HK-2 (cell line): ENCODE measurements at regions not wholly inside any gene's neighbourhood (a gene's known extent, or its start where the extent isn't known, plus 50 kb on each side); places are given as distances from the start of the nearest gene placed in this dataset.

Source experiments
- DNase-seq: peaks from one replicate; pipeline ENCODE4 v3.0.0-alpha.2; 2018; ENCODE audit not compliant: unreplicated experiment

DNA sequence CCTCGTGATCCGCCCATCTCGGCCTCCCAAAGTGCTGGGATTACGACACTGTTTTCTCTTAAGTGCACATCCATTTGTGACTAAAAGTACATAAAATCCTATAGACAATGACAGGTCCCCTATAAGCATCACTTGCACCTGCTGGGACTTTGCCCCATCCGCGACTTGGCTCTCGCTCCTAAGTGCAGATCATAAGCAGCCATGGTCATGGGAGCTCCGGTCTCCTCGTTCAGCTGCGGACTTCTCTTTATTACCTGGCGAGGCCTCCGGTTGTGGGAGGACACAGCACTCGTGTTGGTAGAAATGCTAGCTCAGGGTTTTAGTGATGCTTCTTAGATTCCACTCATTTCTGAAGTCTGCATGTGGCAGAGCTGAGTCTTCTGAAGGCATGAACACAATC lies 92.7 kb upstream of the ST6GAL2 start:
- DNase-seq, result no peak

DNA sequence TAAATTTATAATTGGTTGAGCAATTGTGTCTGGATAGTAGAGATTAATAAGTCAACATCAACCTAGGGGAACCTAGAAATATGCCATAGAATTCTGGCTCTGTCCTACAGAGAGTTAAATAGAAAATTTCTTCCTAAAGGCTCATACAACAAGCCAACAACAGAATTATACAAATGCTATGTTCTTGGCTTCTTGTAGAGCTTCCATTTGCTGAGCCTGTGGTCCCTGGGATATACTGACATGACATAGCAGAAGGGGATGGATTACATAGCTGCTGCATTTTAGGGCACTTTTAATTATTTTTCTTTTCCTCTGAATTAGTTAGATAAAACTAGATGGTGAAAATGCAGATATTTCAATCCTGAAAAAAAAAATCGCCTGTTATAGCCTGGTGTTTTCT lies 95.5 kb upstream of the ST6GAL2 start:
- no peak for DNase-seq

GRCh38 chr2:106982350-106982749 lies 96.4 kb upstream of the ST6GAL2 start:
- DNase-seq, result no peak

DNA sequence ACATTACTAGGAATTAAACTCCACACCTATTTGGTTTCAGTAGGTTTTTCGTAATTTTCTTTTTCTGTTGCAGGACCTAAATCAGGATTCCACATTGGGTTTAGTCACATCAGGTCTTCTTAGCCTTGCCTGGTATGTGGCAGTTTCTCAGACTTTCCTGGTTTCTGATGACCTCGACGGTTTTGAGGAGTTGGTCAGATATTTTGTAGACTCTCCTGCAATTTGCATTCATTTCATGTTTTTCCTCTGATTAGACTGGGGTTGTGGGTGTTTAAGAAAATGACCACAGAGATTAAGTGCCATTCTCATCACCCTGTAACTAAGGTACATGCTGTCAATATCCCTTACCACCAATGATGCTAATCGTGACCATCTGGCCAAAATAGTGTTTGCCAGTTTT lies 97.3 kb upstream of the ST6GAL2 start:
- no peak for DNase-seq

GRCh38 chr2:106988361-106988760 lies 102.4 kb upstream of the ST6GAL2 start:
- DNase-seq, result no peak

DNA sequence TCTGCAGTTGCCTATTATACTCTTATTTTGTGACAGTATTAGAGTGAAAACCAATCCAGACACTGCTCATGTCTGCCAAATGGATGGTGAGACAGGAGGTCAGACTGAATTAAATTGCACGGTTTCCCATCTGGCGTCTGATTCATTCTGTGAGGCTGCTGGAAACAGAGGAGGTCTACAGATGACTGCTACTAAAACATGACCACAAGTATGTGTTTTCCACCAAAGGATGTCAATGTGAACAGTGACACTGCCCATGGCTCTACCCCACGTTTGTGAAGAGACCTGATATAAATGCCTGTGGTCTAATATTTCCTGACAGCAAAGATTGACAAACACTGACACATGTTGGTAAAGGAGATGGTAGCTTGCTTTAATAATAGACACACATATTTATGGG lies 104.3 kb upstream of the ST6GAL2 start:
- DNase-seq, result no peak

DNA sequence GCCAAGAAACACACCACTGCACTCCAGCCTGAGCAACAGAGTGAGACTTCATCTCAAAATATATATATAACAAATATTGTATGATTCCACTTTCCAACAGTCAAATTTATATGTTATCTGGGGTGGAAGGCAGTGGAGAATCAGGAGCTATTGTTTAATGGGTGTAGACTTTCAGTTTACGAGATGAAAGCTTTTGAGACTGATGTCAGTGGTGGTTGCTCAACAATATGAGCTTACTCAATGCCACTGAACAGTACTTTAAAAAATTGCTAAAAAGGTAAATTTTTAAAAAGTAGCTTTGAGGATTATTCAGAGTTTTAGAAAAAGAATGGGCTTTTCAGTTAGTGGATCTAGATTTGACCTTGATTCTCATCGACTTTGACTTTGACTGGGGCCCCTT lies 105.9 kb upstream of the ST6GAL2 start:
- DNase-seq, result no peak

DNA sequence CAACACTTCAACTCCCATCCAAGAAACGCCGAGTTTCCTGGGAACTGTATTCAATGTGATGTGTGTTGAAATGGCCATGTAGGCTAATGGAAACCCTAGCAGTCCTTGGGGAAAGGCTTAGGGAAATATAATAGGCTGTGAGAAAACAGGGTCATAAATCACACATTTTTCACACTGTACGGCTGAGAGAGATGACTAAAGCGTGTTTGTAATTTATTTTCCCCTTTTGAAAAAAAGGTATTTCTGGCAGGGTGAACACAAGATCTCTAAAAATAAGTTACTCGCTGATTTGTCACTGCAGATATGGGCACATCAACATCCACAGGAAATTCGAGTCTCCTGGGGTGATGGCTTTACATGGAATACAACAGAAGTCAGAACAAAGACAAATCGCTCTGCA lies 109.6 kb upstream of the ST6GAL2 start:
- DNase-seq, result no peak

DNA sequence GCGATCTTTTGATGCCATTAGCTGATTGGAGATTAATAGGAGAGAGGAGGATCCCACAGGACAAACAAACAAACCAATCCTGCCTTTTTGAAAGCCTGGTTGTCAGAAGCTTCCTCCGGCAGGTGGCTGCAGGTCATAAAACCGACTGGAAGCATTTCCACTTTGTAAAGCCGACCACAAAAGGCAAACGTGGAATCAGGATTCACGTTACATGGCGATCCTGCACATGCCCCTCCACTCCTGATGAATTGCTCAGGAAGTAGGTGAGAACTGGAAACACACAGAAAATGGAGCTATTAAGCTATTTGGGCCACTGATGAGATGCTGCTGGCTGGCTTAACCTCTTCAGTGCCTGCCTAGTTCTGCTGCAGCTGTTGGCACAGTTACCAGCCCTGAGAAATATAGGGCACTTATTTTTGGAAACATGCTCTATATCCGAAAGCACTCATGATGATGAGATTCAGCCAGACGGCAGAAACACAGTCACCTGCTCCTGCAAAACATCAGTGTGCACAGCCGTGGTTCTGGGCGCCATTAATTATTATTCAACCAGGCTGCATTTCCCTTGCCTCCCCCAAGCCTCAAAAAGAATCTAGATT lies 110.3 kb upstream of the ST6GAL2 start:
- DNase-seq, result no peak

- DNase-seq, result no peak
Measured at GRCh38 chr2:106997204-106997603, 111.2 kb upstream of the ST6GAL2 start.

GRCh38 chr2:107001062-107001461 lies 115.1 kb upstream of the ST6GAL2 start:
- no peak for DNase-seq

GRCh38 chr2:107001551-107001950 lies 115.6 kb upstream of the ST6GAL2 start:
- DNase-seq, result no peak

GRCh38 chr2:107001964-107002696 lies 116.2 kb upstream of the ST6GAL2 start:
- DNase-seq, result no peak

DNA sequence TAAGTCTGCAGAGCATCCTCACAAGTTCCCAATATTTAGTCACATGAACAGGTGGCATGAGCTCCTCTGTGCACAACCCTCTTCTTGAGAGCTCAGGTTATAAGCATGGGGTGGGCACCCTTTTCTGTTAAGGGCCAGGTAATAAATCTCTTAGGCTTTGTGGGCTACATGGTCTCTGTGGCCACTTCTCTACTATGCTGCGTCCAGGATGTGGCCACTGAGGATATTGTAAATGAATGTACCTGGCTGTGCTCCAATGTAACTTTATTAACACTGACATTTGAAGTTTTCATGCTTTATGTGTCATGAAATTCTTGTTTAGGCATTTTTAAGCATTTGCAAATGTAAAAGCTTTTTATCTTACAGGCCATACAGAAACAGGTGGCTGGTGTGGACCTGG lies 116.8 kb upstream of the ST6GAL2 start:
- no peak for DNase-seq

DNA sequence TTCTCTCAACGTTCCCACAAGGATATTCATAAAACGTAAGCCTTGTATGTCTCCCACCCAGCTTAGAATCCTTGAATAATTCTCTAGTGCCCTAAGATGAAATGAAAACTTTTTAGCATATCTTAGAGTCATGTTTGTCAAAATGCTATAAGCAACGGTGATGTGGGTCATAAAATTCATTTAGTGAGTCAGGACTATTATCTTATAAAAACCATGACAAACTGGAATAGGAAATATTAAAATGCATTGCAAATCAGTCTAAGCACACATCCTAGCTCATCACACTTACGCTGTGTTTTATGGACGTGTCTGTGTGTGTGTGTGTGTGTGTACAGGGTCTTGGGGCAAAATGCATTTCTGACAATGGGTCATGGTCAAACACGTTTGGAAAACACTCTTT lies 119.9 kb upstream of the ST6GAL2 start:
- no peak for DNase-seq

DNA sequence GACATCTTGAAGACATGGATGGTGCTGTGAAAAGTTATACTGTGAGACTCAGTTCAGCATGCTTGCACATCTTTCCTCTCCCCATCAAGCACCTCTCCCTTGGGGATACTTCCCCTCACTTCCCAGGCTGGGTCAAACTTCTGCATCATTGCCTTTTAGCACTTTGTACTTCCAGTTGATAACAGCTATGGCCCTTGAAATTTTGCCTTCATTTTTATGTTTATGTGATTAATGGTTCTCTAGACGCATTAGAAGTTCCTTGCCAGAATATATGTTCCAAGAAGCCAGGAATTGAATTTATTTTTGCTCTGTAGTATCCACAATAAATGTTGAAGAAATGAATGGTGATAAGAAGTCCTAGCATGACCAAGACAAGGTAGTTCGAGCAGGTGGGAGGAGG lies 120.9 kb upstream of the ST6GAL2 start:
- no peak for DNase-seq

GRCh38 chr2:107007927-107008326 lies 122.0 kb upstream of the ST6GAL2 start:
- DNase-seq, result no peak

DNA sequence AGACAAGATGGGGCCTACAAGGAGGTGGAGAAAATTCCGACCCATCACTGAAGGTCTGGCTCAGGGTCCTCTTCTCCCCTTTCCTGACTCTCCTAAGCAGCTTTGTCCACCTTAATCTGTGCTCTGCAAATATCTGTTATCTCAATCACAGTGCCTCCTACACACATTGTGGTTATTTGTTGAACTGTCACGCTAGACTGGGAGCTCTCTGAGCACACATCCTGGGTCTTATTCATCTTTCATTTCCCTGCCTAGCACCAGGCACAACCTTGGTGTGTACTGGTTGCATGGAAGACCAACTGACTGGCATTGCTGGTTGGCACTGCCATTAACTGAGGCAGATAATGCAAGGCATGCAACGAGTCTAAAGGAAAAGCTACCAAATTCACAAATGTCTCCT lies 122.9 kb upstream of the ST6GAL2 start:
- no peak for DNase-seq

DNA sequence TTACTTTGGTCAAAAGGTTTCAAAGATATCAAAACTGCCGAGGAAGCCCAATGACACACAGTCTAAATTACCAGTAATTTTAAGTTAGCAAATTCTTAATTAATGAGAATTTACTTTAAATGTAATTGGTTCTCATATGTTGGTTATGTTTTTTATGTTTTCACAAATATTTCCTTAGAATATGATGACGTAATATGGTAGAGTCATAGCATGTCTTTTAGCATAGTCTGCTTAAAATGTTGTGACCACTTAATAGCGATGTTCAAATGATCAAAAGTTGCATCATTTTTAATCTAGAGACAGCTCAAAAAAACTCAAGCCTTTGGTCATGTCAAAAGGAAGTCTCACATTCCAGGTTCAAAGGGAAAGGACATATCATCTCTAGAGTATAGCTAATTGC lies 123.3 kb upstream of the ST6GAL2 start:
- no peak for DNase-seq

DNA sequence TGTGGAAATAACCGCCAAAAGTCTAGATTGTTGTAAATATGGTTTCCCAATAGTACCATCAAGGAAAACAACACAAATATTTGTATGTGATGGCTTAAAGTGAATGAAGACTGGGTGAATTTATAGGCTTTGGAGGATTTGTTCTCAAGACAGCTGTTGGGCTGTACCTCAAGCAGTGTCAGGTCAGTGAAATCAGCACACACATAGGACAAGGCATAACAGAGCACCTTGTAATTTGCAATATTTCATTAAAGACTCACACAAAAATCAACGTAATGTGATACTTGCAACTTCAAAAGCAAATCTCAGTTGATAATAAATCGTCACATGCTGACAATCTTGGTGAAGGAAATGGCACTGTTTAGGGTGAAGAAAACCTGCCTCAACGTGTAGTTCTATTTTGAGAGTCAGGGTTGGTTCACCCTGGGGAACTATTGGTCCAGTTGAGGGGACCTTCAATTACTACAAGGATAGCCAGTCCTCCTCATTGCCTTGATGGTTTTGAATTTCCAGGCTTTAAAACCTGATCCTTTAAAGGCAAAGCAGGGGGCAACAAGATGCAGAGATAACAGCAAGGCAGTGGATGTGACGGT lies 126.8 kb upstream of the ST6GAL2 start:
- no peak for DNase-seq

DNA sequence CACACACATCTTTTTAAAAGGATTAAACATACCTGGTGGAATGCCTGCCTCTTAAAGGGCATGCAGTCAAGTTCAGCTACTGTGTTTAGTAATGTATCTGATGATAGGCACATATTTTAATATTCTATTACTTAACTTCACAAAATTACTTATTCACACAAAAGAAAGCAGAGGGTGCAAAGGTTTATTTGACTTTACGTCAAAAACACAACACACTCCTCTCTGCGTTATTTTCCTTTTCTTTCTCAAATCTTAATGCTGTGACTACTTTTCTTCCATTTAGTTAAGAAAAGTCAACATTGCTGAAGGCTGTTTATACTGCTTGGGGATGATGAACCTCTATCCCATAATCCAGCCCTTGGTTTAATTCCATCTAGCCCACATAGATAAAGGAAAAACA lies 127.9 kb upstream of the ST6GAL2 start:
- DNase-seq, result no peak

- no peak for DNase-seq
Measured at GRCh38 chr2:107018366-107018765, 132.4 kb upstream of the ST6GAL2 start.

DNA sequence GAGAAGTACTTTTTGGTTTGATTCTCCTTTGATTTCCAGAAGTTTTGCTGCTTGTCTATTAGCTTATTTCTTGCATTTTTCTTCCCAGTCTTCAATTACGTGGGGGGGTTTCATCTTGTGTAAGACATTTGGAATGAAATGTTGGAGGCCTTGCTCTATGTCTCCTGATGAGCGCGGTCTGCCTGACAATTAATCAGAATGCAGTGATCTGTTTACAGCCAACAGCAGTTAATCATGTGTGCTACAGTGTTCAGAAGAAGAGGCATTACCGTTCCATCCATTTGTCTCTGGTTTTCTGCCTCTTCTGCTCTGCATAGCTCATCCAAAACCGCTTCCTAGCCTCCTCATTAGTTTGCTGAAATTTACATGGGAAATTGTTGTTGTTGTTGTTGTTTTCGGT lies 134.4 kb upstream of the ST6GAL2 start:
- no peak for DNase-seq

DNA sequence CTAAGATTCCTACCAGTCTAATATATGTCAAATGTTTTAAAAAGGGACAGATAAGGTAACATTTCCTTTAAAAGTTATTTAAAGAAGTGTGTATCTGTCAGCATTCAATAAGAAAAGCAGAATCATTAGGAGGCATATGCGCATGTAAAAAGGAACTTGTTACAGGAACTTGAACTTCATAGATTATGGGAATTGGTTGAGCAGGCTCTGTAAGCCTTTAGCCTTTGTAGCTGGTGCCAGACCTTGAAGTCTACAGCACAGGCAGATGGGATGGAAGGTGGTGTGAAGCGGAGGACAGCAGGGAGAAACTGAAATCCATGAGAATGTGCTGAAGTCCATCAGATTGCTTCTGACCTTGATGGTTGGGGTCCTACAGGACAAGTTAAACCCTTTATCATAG lies 138.3 kb upstream of the ST6GAL2 start:
- no peak for DNase-seq
